HG03175 (cell line): ENCODE measurements at regions not wholly inside any gene's neighbourhood (a gene's known extent, or its start where the extent isn't known, plus 50 kb on each side); places are given as distances from the start of the nearest gene placed in this dataset.

Experiments used
- ATAC-seq: cut with Tn5 transposase; IDR thresholded peaks from one replicate; pipeline ENCODE4 v1.9.1; 2021; ENCODE audit warnings: mild to moderate bottlenecking, moderate library complexity; ENCODE audit not compliant: unreplicated experiment

GRCh38 chr16:9185381-9185780, 93.9 kb downstream of the HAPSTR1 start:
- ATAC-seq, result no peak

GRCh38 chr16:9186061-9186460, 94.6 kb downstream of the HAPSTR1 start:
- no peak for ATAC-seq

GRCh38 chr16:9188721-9189120, 97.3 kb downstream of the HAPSTR1 start:
- ATAC-seq, result no peak

GRCh38 chr16:9191274-9191850, 99.9 kb downstream of the HAPSTR1 start:
- ATAC-seq, result no peak

- ATAC-seq, result no peak
Measured at GRCh38 chr16:9192746-9193145, 101.3 kb downstream of the HAPSTR1 start.

GRCh38 chr16:9195287-9195686, 103.8 kb downstream of the HAPSTR1 start:
- no peak for ATAC-seq

- no peak for ATAC-seq
Measured at GRCh38 chr16:9197957-9198661, 106.7 kb downstream of the HAPSTR1 start.

- no peak for ATAC-seq
Measured at GRCh38 chr16:9199311-9199710, 107.9 kb downstream of the HAPSTR1 start.

- ATAC-seq, result no peak
Measured at GRCh38 chr16:9199751-9200150, 108.3 kb downstream of the HAPSTR1 start.

- no peak for ATAC-seq
Measured at GRCh38 chr16:9203956-9204355, 112.5 kb downstream of the HAPSTR1 start.

- ATAC-seq, result no peak
Measured at GRCh38 chr16:9205661-9206060, 114.2 kb downstream of the HAPSTR1 start.

GRCh38 chr16:9206156-9206555, 114.7 kb downstream of the HAPSTR1 start:
- no peak for ATAC-seq

- ATAC-seq, result no peak
Measured at GRCh38 chr16:9212621-9213020, 121.2 kb downstream of the HAPSTR1 start.

- ATAC-seq, result no peak
Measured at GRCh38 chr16:9219813-9220212, 128.4 kb downstream of the HAPSTR1 start.

- no peak for ATAC-seq
Measured at GRCh38 chr16:9225527-9226316, 134.3 kb downstream of the HAPSTR1 start.

GRCh38 chr16:9226924-9227323, 135.5 kb downstream of the HAPSTR1 start:
- ATAC-seq, result no peak

GRCh38 chr16:9231039-9231438, 139.6 kb downstream of the HAPSTR1 start:
- no peak for ATAC-seq

- ATAC-seq, result no peak
Measured at GRCh38 chr16:9232102-9232770, 140.8 kb downstream of the HAPSTR1 start.

- no peak for ATAC-seq
Measured at GRCh38 chr16:9235867-9236266, 144.4 kb downstream of the HAPSTR1 start.

- no peak for ATAC-seq
Measured at GRCh38 chr16:9236319-9236718, 144.9 kb downstream of the HAPSTR1 start.

- ATAC-seq, result no peak
Measured at GRCh38 chr16:9238346-9238745, 146.9 kb downstream of the HAPSTR1 start.
